CD4-positive, alpha-beta T cell treated with Interleukin-15 for 1 hour (primary cell): ENCODE measurements at regions not wholly inside any gene's neighbourhood (a gene's known extent, or its start where the extent isn't known, plus 50 kb on each side); places are given as distances from the start of the nearest gene placed in this dataset.

ENCODE experiments used
- DNase-seq: peaks from one replicate; pipeline ENCODE4 v3.0.0-alpha.2; 2020

DNA sequence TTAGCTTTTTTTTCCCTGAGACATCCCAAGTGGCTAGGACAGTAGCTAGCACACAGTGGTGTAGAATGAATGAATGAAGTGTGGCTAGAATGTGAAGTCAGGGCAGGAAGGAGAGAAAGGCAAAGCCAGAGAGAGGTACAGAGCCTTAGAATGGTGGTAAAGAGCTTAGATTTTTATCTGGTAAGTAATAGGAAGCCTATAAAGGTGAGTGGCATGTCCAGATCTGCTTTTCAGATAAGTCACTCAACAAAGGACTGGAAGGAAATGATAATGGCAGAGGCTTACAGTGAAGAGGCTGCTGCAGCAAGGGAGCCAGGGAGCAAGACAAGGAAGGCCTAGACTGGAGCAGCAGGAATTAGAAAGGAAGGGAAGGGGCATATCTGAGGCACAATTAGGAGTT is 96.0 kb upstream of the PRDM1 start:
- DNase-seq, result no peak

DNA sequence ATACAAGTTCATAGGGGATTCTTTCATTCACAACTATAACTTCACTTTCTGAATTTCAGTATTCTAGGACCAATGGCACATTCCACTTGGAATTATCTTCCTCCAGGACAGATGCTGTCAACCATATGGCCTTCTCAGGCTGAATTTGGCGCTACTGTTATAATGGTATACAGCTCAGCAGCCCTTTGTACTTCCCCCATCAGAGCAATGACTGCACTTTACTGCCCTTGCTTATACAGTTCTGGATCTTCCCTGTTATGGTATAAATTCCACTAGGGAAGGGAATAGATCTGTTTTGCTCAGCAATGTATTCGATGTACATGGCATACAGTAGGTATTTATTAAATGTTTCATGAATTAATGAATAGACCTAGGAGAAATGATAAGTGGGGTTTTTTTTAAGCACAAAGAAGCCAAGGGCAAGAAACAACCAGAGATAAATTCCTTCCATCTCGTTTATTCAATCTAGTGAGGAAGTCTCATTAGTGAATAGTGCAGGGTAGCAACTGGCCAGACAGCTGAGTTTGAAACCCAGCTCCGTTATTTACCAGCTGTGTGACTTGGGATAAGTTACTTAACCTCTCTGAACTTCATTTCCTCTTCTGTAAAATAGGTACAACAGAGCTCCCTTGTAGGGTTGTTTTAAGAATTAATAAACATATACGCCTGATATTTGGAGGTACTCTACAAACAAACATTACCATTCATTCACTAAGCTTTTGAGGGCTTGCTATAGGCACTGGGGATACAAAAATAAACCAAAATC is 97.1 kb upstream of the PRDM1 start:
- DNase-seq, result no peak

DNA sequence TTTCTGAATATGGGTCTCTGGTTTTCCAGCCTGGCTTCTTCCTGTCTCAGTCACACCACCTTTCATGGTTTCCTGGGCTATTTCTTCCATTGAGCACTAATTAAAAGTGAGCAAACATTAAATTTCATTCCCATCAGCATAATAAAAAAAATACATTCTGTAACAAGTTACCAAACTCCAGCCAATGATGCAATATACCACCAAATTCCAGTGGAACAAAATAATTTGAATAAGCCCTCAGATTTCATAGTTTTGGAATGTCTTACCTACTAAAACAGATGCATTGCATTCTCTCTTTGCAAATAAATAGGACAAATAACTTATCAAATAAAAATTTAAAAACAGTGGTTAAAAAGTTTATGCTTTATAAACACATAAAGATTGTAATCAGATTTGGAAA is 97.8 kb upstream of the PRDM1 start:
- no peak for DNase-seq

DNA sequence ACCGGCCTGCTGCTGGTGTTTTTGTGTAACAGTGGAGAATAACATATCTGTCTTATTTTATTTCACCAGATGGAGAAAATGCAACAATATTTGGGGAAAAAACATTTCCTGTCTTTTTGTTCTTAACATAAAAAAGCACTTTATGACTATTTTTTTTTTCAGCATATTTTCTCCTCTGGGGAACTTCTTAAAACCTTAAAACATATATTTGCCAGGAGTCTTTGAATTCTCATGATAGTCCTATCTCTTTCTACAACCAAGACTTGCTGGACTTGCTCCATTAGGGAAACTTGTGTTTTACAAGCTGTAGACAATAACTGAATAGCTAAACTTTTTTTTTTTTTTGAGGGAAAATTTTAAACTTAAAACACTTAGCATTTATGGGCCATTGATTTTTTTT is 98.6 kb upstream of the PRDM1 start:
- DNase-seq, result no peak

DNA sequence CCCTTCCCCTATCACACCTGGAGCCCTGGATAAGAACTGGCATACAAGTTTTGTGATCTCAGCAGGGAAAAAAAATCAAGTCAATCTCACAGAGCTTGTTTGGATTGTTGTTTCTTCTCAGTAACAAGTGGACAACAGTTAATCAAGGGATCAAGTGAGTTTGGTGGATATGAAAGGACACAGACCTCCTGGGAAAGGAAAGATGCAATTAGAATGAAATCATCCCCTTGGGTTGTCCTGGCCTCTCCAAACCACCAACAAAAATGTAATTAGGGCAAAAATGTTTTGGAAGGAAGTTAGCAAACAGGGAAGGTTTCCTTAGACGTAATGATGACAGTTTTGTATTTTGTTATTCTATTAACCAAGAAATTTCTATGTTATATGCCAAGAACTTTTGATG is 99.1 kb upstream of the PRDM1 start:
- DNase-seq, result no peak

DNA sequence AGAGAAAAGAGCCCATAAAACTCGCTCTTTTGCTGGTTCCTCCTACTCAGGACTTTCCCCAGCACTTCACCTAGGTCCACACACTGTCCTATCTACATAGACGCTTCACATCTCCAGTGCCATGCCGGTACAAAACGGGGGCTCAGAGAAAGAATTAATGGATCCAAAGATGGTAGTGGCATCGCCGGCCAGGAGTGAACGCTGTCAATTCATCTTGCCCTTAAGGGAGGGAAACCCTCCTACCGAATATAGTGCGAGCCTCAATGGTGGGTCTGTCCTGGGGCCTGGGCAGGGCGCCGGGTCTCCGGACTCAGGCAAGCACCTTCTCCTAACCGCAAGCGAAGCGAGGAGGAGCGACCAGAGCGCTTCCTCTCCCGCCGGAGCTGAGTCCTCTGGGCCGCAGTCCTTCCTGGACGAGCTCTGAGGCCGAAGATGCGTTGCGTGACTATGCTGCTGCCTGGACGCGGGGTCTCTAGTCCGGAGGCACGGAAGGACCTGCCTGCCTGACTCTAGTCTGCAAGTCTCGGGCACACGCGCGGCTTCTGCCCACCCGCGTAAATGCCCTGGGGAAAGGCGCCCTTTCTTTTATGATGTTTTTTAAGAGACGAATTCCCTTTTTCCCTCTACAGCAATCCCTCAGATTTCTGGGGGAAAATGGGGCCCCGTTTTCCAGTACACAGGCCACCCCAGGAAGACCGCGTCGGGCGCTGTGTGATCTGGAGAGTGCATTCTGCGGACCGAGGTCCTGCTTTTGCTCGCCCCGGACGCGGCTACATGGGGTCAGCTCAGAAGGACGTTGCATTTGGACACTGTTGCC is 100.1 kb upstream of the PRDM1 start:
- peak; percentile 20 for DNase-seq

DNA sequence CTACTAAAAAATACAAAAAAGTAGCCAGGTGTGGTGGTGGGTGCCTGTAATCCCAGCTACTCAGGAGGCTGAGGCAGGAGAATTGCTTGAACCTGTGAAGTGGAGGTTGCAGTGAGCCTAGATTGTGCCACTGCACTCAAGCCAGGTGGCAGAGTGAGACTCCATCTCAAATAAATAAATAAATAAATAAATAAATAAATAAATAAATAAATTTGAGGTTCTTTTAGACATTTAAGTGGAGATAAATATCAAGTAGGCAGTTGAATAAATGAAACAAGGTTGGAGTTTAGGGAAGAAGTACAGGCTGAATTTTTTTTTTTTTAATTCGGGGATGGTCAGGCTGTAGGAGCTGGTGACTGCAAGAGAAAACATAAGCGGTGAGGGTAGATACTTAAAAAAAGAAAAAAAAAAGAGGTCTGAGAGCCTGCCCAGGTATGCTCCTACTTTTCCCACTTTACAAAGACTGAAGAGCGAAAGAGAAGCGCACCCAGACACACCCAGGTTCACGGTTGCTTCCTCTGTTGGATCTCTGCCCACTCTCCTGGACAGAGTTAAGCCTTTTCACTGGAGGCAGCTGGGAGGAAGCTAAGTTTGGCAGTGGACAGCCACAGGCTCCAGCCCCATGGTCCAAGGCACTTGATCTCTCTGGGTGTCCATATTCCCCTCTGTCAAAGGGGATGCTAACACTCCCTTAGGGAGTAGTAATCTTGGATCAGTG is 100.9 kb upstream of the PRDM1 start:
- DNase-seq, result no peak

DNA sequence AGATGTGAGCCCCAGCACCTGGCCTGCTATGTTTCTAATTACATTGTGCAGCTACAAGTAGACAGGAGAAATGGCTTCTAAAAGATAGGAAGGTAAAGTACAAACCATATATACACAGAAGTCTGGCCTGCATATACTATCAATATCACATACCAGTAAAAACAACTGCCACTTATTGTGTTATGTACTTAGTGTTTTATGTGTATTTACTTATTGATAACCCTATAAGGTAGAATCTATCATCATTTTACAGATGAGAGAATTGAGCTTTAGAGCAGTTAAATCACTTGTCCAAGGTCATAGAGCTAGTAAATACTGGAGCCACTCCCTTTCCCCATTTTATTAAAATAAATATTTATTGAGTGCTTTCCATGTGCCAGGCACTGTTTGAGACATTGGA is 102.4 kb upstream of the PRDM1 start:
- no peak for DNase-seq

DNA sequence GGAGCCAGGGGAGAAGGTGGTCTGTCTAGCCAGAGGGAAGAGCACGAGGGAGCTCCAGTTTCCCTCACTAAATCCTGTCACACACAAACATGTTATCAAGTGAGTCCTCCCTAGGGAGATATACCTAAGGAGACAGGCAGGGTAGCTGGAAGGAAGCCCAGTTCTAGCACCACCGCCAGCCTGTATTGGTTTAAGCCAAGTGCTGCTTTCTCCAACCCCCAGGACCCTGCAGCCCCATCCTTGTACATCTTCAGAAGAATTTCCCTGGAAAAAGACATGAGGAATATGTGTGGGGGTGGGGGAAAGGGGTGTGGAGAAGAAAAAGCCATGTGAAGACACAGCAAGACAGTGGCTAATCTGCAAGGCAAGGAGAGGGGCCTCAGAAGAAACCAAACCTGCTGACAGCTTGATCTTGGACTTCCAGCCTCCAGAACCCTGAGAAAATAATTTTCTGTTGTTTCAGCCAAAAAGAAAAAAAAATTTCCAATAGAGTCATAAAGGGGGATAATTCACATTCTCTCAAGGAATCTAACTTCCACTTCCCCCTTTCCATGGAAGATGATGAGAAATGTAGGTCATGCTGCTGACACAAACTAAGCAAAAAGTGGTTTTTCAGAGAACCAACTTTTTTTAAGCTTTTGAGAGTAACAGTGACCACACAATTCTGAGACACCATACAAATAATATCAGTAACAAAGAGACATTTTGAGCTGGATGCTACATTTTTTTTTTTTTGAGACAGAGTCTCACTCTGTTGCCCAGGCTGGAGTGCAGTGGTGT is 103.2 kb upstream of the PRDM1 start:
- DNase-seq, result no peak

DNA sequence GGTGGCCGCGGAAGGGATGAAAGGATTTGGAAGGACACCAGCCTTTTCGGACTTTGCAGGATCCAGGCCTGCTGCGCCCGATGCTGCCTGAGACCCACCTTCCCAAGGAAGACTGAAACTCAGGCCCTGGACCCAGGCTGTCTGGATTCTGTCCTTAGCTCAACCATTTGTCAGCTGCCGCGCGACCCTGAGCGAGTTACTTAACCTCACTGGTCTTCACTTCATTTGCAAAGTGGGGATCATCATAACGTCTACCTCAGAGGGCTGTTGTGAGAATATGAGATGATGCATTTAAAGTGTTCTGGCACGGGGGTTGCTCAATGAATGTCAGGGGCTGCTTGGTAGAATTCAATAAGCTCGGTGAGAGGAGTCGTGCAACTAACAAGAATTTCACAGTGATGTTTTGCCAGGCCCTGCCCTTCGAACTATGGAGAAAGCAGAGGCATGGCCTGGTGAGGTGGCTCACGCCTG is 104.2 kb upstream of the PRDM1 start:
- no peak for DNase-seq

DNA sequence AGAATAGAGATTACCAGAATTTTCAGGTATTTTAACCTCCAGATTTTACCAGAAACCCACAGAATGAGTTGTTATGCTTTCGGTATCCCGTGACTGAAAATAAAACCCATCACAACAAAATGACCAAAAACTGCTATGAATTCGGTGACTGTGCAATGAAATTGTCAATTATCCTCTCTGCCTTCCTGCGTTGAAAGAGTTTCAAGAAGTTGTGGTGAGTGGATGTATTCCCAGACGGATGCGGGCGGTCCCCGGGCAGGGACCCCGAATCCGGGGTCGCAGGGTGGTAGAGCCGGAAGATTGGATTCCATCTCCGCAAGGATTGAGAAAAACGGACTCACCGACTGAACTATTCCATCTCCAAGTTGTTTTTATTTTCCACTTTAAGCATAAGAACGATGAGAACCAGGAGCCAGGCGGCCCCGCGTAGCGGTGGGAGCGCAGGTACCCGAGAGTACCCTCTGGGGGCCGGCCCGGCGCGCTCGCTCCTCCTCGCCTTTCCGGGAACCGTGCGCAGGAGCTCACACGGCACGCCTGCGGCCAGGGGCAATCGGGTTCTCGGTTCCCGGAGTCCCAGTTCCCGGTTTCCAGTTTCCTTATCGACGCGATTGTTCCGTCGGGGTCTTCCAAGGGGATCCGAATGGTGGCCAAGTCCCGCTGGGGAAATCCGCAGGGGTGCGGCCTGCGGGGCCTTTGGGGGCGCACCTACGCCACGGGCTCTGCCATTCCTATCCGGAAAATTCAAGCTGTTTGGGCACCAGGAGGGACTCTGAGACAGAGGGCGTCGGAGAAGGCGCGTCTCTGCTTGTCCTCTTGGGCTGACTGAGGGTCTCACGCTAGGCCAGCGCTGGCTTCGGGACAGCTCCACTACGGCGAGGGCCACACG is 104.9 kb upstream of the PRDM1 start:
- peak; percentile 24 for DNase-seq

DNA sequence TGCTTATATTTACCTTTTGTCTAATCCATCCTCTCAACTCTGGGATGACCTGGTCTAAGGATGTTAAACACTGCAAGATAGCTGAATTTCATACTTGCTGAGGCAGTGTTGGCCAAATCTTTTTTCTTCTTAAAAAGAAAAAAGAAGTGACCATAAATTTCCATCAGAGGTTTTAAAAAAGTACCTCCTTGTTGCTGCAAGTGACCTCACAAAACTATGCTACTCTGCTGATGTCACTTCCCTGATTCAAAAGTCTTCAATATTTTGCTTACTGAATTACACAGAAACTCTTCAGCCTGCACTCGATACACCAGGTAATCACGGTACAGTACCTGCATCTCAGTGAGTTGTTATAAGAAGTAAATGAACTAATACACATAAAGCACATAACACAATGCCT is 107.2 kb upstream of the PRDM1 start:
- no peak for DNase-seq

DNA sequence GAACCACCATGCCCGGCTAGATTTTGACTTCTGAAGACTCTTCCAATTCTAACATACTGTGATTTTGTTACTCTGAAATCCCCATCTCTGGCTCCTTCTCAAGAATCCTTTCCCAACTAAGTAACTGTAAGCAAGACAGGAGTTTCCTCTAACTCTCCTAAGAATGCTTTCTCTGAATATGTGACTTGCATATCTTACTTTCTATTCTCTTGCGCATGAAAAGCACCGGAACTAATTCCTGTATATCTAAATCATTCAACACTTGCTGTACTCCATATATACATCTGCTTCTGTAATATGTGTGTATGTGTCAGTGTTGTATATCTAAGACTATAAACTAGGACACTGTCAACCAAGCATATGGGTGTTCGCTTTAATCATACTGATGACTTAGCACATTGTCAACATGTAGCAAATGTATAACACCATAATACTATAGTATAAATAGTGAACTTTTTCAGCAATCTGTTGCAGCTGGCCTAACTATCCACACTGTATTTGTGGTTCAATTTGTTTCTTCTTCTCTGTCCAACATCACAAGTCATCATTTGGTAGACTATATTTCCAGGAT is 108.1 kb upstream of the PRDM1 start:
- no peak for DNase-seq

DNA sequence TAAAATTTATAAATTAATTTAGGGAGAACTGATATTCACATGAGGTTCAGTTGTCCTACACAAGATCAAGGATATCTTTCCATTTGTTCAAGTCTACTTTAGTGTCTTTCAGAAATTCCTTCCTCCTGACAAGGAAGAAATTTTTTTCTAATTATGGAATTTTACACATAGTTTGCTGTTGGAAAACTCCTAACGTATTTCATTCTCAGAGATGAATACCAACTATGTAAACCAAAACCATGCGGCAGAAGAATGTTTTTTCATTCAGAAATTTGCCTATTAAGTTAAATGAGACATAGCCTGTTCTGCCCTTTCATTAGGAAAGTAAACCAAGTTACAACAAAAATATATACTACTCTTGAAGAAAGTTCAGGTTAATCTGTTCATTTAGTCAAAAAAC is 111.2 kb upstream of the PRDM1 start:
- no peak for DNase-seq

DNA sequence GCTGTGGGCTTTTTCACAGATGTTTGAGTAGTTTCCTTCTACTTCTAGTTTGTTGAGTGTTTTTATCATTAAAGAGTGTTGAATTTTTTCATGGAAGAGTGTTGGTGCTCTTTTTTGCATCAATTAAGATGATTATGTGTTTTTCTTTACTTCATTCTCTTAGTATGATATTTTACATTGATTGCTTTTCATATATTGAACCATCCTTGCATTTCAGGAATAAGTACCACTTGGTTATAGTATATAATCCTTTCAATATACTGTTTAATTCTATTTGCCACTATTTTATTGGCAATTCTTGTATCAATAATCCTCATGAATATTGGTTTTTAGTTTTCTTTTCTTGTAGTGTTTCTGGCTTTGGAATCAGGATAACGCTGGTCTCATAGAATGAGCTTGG is 113.7 kb upstream of the PRDM1 start:
- no peak for DNase-seq

DNA sequence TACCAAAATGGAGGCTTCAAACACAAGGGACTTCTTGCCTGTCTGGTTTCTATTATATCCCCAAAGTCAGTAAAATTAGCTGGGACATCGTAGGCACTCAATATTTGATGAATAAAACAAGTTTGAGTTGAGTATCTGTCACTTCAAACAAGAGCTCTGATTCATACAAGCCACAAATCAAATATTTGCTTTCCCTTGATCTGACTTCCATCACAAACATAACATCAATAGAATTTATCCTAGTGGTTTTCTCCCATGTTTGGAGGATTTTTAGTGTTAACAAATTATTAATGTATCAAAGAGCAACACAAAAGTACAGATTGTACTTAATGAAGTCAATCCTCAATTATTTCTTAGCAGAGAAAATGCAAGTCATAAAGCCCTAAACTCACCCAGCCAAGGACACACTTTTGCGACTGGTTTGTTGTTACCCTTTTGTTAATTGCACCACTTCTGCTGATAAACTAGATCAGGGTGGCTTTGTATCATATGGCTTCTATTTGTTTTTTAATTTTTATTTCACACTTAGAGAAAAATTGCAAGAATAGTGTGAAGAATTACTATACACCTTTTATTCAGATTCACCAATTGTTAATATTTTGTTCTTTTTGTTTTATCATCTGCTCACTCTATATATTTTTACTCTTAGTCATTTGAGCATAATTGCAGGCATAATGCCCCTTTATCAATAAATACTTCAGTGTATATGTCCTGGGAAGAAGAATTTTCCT is 117.4 kb upstream of the PRDM1 start:
- DNase-seq, result no peak

DNA sequence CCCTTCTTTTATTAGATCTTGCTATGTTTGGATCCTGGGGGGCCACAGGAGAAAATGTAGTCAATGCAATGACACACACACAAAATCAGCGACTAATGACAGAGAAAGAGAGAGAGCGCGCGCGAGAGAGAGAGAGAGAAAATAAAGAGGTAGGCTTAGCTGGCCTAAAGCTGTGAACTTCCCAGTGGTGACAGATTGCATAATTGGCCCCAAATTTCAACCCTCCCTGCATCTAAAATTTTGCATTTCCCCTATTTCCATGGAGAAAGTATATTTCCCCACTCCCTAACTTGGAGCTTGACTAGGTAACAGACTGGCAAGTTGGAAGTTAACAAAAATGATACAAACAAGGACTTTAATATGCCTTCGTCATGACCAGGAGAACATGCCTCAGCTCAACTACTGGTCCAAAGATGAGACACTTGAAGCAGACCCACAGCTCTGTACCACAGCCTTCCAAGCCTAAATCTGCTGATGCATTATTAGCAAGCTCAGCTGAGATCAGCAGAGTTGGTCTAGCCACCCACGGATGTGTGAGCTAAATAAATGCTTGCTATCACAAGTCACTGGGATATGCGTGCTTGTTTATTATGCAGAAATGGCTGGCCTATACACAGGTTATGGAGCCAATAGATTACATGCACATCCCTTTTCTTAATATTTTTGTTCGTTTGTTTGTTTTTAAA is 118.1 kb upstream of the PRDM1 start:
- DNase-seq, result no peak

DNA sequence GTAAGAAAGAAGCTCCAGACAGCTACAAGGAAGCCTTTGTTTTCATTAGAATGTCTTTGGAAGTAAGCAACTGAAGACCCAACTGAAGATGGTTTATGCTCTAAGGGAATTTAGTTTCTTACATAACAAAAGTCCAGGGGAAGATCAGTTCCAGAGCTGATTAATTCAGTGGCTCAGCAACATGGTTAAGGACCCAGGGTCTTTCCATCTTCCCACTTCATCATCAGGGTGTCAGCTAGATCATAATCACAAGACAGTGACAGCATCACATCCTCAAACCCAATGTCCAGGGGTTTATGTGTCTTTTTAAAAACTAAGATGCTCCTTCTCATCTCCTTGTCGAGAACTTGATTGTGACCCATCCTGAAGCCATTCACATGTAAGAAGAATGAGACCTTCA is 119.7 kb upstream of the PRDM1 start:
- DNase-seq, result no peak

DNA sequence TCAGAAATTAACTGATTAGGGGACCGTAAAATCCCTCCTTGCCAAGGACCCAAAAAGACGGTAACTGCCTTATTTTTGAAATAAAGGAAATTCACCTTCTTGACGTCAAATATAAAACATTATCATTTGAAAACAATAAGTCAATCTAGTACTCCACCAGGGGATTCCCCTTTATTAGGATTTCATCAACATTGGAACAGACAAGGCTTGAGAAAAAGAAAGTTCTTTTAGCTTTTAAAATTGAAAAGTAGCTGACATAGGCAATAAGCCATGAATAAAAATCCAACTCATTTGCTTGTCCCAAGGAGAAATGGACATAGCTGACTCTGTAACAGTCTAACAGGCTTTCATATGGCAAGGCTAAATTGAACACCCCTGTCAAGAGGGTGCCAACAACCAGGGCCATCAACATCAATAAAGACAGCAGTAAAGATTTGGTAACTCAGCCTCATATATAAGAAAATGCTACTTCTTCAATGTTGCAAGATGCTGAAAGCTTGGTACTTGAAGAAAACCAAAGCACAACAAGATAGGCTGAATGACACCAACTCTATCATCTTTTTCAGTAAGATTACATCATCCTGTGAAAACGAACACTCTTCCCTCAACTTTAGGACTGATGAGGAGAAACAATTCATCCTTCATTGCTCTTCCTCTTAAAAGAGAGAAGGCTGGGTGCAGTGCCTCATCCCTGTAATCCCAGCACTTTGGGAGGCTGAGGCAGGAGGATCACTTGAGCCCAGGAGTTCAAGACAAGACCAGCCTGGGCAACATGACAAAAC is 121.0 kb upstream of the PRDM1 start:
- no peak for DNase-seq
